Epithelial cell of proximal tubule (primary cell): ENCODE measurements at regions not wholly inside any gene's neighbourhood (a gene's known extent, or its start where the extent isn't known, plus 50 kb on each side); places are given as distances from the start of the nearest gene placed in this dataset.

Experiments used
- DNase-seq: peaks from one replicate; pipeline ENCODE4 v3.0.0-alpha.2; 2011; ENCODE audit warnings: low read depth
- H3K4me3 ChIP-seq: 2 replicates; pipeline ENCODE4 v1.5.1; 2011; ENCODE audit warnings: low read depth, mild to moderate bottlenecking, low read length
- TF ChIP-seq, protein P1 (sequence below): conservative IDR thresholded peaks from 2 replicates; pipeline ENCODE4 v1.5.1; 2012; ENCODE audit warnings: low read depth, mild to moderate bottlenecking, low read length

DNA sequence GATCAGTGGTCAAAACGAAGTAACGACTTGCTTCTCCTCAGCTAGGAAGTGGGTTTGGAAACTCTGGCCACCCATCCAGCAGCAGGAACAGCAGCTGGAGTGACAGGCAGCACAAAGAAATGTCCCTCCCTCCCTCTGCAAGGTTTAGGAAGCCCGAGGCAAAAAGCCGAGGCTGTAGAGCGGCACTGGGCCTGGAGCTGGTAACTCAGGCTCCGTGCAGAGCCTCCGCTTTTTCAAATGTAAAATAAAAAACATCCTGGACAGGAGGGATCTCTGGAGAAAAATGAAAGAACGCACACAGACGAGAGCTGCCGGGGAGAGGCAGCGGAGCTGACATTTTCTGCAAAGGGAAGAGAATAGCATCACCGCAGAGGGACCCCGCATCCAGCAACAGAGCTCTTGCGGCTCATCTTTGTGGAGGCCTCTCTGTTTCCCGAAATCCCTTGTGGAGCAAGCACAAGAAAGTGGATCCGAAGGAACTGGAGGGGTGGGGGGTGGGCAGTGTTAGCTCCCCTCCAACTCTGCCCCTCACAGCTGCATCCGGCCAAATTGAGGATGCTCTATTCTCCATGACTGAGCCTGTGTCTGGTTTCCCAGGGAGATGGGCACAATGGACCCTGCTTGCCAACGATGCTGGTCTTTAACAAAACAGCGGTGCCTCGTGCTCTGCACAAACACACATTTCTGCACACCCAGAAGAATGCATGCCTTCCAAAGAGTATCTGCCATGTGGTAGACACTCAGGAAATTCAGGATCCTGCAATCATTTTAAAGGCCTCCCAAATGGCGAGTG, 335.5 kb upstream of the ZFHX3 start:
- H3K4me3 ChIP-seq = no peak overlapping the region
- DNase-seq = no peak
- TF ChIP-seq, protein P1, sequence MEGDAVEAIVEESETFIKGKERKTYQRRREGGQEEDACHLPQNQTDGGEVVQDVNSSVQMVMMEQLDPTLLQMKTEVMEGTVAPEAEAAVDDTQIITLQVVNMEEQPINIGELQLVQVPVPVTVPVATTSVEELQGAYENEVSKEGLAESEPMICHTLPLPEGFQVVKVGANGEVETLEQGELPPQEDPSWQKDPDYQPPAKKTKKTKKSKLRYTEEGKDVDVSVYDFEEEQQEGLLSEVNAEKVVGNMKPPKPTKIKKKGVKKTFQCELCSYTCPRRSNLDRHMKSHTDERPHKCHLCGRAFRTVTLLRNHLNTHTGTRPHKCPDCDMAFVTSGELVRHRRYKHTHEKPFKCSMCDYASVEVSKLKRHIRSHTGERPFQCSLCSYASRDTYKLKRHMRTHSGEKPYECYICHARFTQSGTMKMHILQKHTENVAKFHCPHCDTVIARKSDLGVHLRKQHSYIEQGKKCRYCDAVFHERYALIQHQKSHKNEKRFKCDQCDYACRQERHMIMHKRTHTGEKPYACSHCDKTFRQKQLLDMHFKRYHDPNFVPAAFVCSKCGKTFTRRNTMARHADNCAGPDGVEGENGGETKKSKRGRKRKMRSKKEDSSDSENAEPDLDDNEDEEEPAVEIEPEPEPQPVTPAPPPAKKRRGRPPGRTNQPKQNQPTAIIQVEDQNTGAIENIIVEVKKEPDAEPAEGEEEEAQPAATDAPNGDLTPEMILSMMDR = no peak

DNA sequence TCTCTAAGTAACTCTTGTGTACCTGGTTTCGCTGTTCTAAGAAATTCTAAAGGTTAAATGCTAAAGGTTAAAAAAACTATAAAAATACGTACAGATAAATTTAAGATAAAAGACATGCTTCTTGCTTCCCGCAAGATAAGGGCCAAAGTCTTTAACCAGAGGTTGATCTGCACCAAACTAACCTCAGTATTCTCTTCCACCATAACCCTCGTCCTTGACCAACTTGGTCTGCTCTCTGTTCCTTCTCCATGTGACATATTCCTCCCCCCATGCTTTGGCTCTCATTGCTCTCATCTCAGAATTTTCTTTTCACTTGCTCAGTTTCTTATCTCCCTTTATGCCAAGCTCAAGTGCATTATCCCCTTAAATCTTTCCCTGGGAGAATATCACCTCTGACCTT, 330.5 kb upstream of the ZFHX3 start:
- TF ChIP-seq, protein P1 = no peak
- H3K4me3 ChIP-seq = no peak overlapping the region
- no peak for DNase-seq

DNA sequence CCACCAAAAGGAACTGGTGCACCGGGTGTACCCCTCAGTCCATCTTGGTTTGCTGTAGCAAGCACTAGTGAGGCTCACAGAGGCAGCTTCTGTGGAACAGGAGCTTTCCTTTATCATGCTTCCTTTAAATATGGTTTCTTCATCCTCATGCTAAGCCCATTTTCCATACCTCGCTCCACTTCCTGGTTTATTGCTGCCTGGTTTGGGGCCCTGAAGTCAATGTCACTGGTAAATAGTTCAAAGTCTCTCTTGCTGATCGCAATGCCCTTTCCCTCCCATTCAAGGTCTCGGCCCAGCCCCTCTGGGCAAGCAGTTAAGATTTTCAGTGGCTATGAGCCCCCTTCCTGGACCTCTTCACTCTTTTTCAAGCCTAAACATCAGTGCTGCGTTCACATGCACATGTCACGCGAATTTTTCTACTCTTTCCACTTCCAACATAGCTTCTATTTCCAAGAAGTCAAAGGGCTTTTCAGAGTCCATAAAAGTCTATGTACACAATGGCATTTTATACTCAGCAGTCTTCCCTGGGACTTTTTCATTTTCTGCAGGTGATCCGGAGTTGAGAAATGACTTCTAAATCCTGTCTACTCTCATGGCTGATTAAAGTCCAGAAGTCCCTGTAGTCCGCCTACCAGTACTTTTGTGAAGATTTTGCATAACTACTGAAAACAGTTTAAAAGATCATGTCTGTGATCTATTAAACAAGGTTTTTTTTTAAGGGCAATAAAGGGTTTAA, 323.8 kb upstream of the ZFHX3 start:
- TF ChIP-seq, protein P1 = no peak
- no peak for DNase-seq
- no peak overlapping the region for H3K4me3 ChIP-seq

DNA sequence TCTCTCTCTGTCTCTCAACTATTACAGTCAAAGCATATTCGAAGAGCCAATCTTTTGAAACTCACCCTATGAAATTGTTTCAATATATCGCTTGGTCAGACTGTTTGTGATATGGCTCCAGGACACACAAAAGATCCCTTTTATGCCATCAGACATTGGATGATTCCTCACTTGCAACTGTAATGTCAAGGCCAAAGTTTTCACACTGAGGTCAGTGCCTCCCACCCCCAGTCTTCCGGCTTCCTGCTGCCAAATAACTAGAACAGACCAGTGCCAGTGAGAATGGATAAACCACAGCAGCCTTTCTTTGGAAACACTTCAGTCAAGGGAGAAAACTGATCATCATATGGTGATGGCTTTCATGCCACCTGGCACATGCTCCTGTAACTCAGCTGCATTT, 321.9 kb upstream of the ZFHX3 start:
- no peak for DNase-seq
- TF ChIP-seq, protein P1 = no peak
- no peak overlapping the region for H3K4me3 ChIP-seq

GRCh38 chr16:73368715-73369114, 320.8 kb upstream of the ZFHX3 start:
- TF ChIP-seq, protein P1 = no peak
- no peak overlapping the region for H3K4me3 ChIP-seq
- no peak for DNase-seq

DNA sequence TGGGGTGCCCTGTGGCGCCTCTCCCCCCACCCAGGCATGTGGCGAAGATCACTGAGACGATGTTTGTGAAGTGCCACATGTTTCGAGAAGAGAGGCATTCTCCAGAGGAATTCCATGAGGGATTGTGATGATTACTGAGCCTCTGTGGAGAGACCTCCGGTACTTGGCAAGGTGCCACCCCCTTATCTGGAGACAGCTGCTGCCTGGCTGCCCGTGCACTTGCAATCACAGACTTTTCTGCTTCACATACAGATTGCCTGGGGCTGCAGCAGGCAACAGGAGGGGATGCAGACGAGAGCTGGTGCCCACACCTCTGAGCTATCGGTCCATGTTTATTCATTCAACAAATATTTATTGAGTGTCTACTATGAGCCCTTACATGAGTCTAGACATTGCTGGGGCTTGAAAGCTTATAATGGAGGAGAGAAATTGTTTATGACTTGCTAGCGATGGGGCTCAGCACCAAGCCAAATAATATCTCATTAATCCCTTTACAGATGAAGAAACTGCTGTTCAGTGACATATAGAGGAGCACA, 317.2 kb upstream of the ZFHX3 start:
- TF ChIP-seq, protein P1 = no peak
- no peak for DNase-seq
- H3K4me3 ChIP-seq = no peak overlapping the region
